ENCODE measurements at regions not wholly inside any gene's neighbourhood (a gene's known extent, or its start where the extent isn't known, plus 50 kb on each side); places are given as distances from the start of the nearest gene placed in this dataset.

DNA sequence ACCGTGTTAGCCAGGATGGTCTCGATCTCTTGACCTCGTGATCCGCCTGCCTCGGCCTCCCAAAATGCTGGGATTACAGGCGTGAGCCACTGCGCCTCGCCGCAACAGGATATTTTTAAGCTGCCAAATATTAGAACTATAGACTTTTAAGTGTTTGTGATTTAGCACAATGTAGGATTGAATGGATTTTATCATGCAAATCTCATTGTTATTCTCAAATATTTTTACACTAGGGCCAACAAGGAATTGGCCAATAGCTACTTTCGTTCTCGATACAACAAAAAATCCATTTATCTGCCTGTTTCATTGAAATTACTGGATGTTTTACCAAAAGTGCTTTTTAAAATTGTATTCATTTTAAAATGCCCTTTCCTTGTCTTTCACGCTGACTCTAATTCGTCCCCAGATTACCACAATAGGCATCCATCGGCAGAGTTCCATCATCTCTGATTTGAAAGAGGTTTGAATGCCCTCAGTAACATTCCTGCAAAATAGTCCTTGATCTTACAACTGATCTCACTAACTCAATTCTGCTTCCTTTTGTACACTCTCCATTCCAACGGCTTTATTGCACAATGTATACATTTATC is 99.6 kb upstream of the ROBO2 start:
- DNase-seq: no peak

DNA sequence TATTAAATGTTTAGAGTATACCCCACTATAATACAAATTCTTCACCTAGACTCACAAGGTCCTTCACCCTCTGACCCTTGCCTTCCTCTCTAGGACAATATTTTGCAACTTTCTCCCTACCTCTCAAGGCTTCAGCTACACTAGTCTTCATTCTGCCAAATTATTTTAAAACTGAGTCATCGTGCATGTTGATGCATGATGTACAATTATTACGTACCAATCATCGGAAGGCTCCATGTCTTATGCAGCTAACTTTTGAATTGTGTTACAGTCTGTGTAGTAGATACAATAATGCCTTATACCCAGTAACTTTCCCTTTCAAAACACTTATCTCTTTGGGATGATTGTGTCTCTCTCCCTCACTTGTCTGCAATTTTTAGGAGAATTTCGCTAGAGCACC is 98.5 kb upstream of the ROBO2 start:
- no peak for DNase-seq

DNA sequence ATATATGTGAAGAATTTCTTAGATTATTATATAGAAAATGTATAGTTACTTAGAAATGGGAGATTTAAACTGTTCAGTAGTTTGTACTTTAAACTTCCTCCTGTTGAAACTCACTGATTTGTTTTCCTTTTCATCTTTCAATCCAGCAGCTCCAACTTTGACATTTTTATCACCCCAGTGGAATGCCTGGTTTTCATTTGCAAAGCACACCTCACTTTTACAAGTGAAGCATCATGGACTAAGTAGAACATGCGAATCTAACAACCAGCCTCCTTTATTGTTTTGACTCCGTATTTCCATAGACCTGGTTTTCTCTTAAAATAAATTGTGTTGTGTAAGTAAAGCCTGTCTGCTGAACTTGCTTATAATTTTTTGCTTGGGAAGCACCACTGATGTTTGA is 97.8 kb upstream of the ROBO2 start:
- DNase-seq: no peak

DNA sequence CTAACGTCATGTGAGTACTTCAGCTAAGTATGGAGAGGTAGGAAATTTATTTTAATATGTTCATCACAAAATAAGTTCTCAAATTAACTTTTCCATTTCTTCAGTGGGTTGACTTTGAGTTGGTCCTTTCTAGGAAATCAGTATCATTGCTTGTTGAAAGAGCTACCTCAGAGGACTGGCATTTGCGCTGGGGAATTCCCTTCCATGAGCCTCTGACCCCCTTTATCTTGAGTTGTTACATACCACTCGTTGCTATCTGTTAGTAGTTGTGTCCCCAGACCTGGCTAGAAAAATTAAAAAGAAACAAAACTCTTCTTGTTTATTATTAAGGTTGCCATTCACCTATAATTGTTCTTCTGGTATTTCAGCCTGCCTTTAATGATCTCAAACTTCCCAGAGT is 96.8 kb upstream of the ROBO2 start:
- no peak for DNase-seq

- DNase-seq: no peak
These were observed 96.2 kb upstream of the ROBO2 start for GRCh38 chr3:76943671-76944070.

DNA sequence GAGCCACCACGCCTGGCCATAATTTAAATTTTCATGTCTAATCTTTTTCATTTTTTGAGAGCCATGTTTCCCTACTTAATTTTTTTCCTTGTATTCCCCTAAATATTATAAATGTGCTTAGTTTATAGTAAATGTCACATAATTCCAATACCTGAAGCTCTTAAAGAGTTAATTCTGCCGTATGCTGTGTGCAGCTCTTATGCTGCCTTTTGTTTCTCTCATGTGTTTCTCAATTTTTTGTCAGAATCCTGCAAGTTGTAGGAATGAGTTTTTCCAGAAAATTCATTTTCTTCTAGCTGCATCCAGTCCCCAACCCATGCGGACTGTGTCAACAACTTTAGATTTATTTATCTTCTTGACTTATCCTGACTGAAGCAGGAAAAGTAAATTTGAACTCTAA is 90.9 kb upstream of the ROBO2 start:
- DNase-seq: no peak

DNA sequence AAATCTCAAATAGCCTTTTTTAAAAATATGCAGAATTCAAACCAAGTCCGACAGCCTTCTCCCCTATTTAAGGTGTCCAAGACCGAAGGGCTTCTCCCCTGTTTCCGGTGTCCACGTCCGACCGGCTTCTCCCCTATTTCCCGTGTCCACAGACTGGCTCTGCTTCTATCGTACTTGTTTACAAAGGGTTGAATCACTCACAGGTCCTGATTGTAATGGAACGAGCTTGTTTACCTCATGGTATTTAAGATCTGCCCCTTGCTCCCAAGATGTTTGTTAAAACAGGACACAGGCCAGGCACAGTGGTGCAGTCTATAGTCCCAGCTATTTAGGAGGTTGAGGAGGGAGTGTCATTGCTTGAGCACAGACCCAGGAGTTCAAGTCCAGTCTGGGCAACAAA is 90.4 kb upstream of the ROBO2 start:
- DNase-seq: no peak

- no peak for DNase-seq
These were observed 89.3 kb upstream of the ROBO2 start for GRCh38 chr3:76950590-76950989.

DNA sequence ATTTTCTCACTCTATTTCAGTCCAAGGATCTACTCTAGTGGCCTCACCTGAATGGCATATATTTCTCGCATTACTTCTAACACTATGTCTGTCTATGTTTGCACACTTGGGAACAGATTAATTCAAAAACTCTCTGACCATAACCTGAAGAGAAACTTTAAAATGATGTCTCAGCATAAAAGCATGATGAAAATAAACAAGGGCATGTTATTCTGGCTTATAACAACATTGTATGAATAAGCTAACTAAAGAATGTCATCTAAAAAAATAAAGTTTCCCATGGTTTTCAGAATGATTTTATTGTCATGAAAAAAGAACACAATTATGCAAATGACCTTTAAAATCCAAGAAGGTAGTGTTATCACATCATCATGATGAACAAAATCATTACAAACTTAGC is 85.5 kb upstream of the ROBO2 start:
- no peak for DNase-seq

- DNase-seq: no peak
These were observed 81.6 kb upstream of the ROBO2 start for GRCh38 chr3:76958274-76958673.

- DNase-seq: no peak
These were observed 81.0 kb upstream of the ROBO2 start for GRCh38 chr3:76958861-76959260.

DNA sequence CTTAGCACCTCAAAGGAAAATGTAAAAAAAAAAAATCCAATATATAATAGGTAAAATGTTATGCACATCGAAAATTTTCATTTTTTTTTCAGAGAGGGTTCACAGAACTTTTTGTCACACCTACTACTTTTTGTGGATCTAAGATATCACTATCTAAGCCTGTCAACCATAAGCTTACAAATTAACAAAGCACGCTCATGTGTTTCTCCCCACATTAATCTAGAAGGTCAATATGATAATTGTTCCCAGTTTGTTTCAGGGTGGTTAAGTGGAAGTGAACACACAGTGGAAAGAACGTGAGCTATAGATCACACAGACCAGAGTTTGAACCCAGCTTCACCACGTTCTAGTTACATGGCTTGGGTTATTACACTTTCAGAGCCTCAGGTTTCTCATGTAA is 78.6 kb upstream of the ROBO2 start:
- no peak for DNase-seq

DNA sequence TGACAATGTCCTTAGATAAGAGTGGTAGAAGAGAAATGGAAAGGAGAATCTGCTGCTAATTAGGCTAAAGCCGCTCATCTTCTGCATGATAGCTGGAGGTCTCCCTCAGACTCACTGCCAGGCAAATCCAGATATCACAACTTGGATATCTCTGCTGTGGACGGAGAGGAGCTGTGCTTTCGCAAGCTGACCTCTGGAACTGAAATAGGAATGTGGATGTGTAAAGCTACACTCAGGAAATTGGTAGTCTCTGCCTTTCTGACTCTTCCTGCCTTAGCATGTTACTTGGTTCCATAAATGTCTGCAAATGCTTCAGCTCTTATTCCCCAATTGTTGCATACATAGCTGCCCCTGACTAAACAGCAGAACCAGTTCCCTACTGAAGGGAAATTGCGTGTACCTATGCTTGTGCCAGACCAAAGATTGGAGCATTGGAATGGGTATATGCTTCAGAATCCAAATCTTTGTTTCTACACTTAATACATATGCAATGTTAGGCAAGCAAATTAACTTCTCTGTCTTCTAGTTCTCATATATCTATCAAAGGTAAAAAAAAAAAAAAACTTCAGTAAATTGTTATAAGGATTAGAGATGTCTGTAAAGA is 74.7 kb upstream of the ROBO2 start:
- DNase-seq: no peak

DNA sequence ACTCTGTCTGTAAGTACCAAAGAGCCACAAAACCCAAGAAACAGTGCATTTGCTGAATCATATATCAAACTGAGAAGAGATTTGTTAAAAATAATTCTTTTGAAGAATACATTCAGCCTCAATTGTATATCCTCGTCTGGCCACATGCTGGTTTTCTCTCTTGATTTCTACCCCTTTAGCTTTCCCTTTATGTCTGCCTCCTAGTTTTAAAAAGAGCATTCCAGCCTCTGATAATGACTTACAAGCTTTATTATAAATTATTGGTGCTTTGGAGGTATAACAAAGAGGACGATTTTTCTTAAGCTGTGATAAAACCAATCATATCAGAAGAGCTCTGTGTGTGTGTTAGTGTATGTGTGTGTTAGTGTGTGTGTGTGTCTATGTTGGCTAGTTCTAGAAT is 70.4 kb upstream of the ROBO2 start:
- no peak for DNase-seq

DNA sequence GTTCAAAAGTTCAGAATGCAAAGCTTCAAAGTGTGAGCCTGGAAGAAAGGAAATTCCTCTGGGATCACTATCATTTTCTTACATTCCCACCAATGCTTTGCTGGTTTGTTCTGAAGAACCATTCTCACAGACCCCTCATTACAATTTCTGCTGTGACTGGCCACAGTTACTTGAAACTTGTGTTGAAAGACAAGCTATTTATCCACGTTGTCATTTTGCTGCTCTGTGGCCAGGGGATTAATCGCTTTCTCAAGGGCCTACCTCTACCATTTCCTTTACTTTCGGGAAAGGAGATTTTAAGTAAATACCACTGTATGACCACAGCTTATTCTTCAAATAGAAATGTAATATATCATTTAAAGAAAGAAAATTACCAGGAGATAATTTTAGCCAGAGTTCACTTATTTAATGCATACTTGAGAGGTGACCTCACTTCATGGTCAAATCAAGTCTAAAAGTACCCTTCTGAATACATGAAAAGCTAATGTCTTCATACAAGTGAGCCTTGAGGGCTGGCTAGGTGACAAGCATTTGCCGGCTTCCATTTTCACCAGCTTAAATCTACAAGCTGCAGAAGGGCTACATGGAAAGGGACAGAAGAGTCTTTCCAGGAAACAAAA is 69.8 kb upstream of the ROBO2 start:
- DNase-seq: no peak

DNA sequence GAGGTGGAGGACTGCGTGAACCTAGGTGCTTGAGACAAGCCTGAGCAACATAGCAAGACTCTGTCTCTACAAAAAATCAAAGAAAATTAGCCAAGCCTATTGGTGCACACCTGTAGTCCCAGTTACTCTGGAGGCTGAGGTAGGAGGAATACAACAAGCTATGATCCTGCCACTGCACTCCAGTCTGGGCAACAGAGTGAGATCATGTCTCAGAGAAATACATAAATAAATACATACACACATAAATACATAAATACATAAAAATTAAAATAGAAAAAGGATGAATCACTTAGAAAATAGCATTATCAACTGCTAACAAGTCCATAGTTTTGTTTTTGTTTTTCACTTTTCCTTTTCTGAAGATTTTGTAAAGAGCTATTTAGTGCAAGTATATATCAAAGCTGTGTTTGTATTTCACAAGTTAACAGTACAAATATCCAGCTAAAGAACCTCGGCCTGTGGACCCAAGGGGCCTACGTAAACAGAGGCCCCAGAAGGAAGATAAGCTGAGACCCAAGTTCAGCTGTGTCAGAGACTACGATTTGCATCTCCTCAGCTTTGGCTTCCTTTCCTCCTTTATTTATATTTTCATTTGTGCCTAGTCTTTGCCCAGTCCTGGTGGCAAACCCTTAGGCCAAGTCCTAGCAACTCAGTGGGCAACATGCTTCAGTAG is 67.1 kb upstream of the ROBO2 start:
- DNase-seq: no peak

- DNase-seq: no peak
These were observed 62.9 kb upstream of the ROBO2 start for GRCh38 chr3:76976996-76977395.

- no peak for DNase-seq
These were observed 54.3 kb upstream of the ROBO2 start for GRCh38 chr3:76985645-76986044.

- no peak for DNase-seq
These were observed 52.9 kb upstream of the ROBO2 start for GRCh38 chr3:76986876-76987474.

All from activated CD4-positive, alpha-beta T cell treated with anti-CD3 and anti-CD28 coated beads for 48 hours (primary cell).